GM12891 (cell line): ENCODE measurements at regions not wholly inside any gene's neighbourhood (a gene's known extent, or its start where the extent isn't known, plus 50 kb on each side); places are given as distances from the start of the nearest gene placed in this dataset.

Experiments used
- PAX5 ChIP-seq: IDR thresholded peaks from 2 replicates; pipeline ENCODE4 v1.6.1; 2011; ENCODE audit warnings: low read length, moderate library complexity, mild to moderate bottlenecking; ENCODE audit not compliant: insufficient read depth, severe bottlenecking
- POLR2A ChIP-seq: IDR thresholded peaks from 2 replicates; pipeline ENCODE4 v1.6.1; 2011; ENCODE audit warnings: low read depth, low read length, control low read depth
- POLR2AphosphoS5 ChIP-seq: IDR thresholded peaks from 2 replicates; pipeline ENCODE4 v1.6.1; 2011; ENCODE audit warnings: low read depth, low read length, control low read depth
- TAF1 ChIP-seq: IDR thresholded peaks from 2 replicates; pipeline ENCODE4 v1.6.1; 2011; ENCODE audit warnings: low read depth, low read length, control low read depth

GRCh38 chr4:183380901-183381300 lies 58.7 kb upstream of the CLDN24 start:
- TF ChIP-seq POLR2A, result no peak
- TF ChIP-seq TAF1, result no peak
- TF ChIP-seq PAX5, result no peak
- no peak for TF ChIP-seq POLR2AphosphoS5
